T-cell (primary cell): ENCODE measurements at regions not wholly inside any gene's neighbourhood (a gene's known extent, or its start where the extent isn't known, plus 50 kb on each side); places are given as distances from the start of the nearest gene placed in this dataset.
A peak's percentile ranks its signal among the peaks of the same experiment; 100 is the strongest.

Experiments
- ATAC-seq, 4 experiments: fragments of 200-7000 bp in 3 of 4; fragments of 150-1000 bp in 1 of 4; cut with Tn5 transposase; replicated peaks in 1 of 4; 1 replicate in 3 of 4; 2 replicates in 1 of 4; pipeline ENCODE4 v1.10.0; 2021; ENCODE audit warnings: moderate library complexity in 3 of 4, mild to moderate bottlenecking in 2 of 4, moderate number of reproducible peaks in 1 of 4
- CTCF ChIA-PET, 2 donors: fragments of 300-600 bp; sonication (Branson Sonifier 250); formaldehyde crosslinking; loops; one replicate each; lab custom pipeline; 2022; ENCODE audit warnings: antibody characterized with exemption in 2 of 2; lab: Charles Lee
- POLR2A ChIA-PET, 2 donors: fragments of 300-600 bp; sonication (Branson Sonifier 250); formaldehyde crosslinking; loops; one replicate each; lab custom pipeline; 2022; ENCODE audit warnings: antibody characterized with exemption in 2 of 2; lab: Charles Lee
- DNase-seq, 35 experiments: peaks; one replicate each; pipeline versions ENCODE4 v3.0.0 to v3.0.0-alpha.2; 2013 to 2023
- H3K27ac ChIP-seq: one replicate; pipeline ENCODE4 v1.5.1; 2013; ENCODE audit warnings: low read length
- H3K27me3 ChIP-seq, 2 experiments: replicated peaks in 1 of 2; 1 replicate in 1 of 2; 2 replicates in 1 of 2; pipeline versions ENCODE4 v1.6.1 to v1.7.0; 2013; ENCODE audit warnings: low read length in 1 of 2, mixed read lengths in 1 of 2; ENCODE audit not compliant: control insufficient read depth in 2 of 2, insufficient read depth in 2 of 2; ENCODE audit errors: extremely low read depth in 1 of 2
- H3K36me3 ChIP-seq, 2 donors: 1 replicate in 1 of 2; 2 replicates in 1 of 2; pipeline versions ENCODE4 v1.6.1 to v1.7.0; 2013; ENCODE audit warnings: low read length in 1 of 2; ENCODE audit not compliant: control insufficient read depth in 2 of 2, insufficient read depth in 1 of 2; ENCODE audit errors: extremely low read depth in 1 of 2
- H3K4me1 ChIP-seq, 2 experiments: 1 replicate in 1 of 2; 2 replicates in 1 of 2; pipeline versions ENCODE4 v1.6.1 to v1.7.0; 2013; ENCODE audit warnings: low read length in 2 of 2, mixed read lengths in 1 of 2; ENCODE audit not compliant: insufficient read depth in 2 of 2, control insufficient read depth in 1 of 2; ENCODE audit errors: extremely low read depth in 1 of 2
- H3K4me3 ChIP-seq, 2 donors: 1 replicate in 1 of 2; 2 replicates in 1 of 2; pipeline versions ENCODE4 v1.5.1 to v1.7.0; 2013; ENCODE audit warnings: mild to moderate bottlenecking in 2 of 2, low read length in 1 of 2, moderate library complexity in 1 of 2; ENCODE audit not compliant: control insufficient read depth in 1 of 2; ENCODE audit errors: extremely low read depth in 1 of 2
- H3K9me3 ChIP-seq: 2 replicates; pipeline ENCODE4 v1.7.0; 2013
- H3K27ac Mint-ChIP-seq, 2 donors: one replicate each; pipeline ENCODE4 v1.8.0; 2020 to 2021; ENCODE audit warnings: mild to moderate bottlenecking in 2 of 2, mixed read lengths in 2 of 2
- H3K27me3 Mint-ChIP-seq, 2 donors: one replicate each; pipeline ENCODE4 v1.8.0; 2021 to 2022; ENCODE audit warnings: mixed read lengths in 2 of 2
- H3K36me3 Mint-ChIP-seq: one replicate; pipeline ENCODE4 v1.8.0; 2021; ENCODE audit warnings: mixed read lengths
- H3K4me1 Mint-ChIP-seq, 3 donors: one replicate each; pipeline ENCODE4 v1.8.0; 2020 to 2022; ENCODE audit warnings: mixed read lengths in 3 of 3, mild to moderate bottlenecking in 1 of 3
- H3K4me3 Mint-ChIP-seq, 3 donors: one replicate each; pipeline ENCODE4 v1.8.0; 2020 to 2022; ENCODE audit warnings: mild to moderate bottlenecking in 3 of 3, mixed read lengths in 3 of 3, moderate library complexity in 3 of 3
- H3K9me3 Mint-ChIP-seq, 3 donors: one replicate each; pipeline ENCODE4 v1.8.0; 2020 to 2022; ENCODE audit warnings: mixed read lengths in 3 of 3
- WGBS: methylation state at CpG from one replicate; pipeline ENCODE4 v1.1.5; 2013; ENCODE audit warnings: missing lambda C conversion rate; ENCODE audit not compliant: insufficient coverage; 5-methylcytosine and 5-hydroxymethylcytosine counted together

DNA sequence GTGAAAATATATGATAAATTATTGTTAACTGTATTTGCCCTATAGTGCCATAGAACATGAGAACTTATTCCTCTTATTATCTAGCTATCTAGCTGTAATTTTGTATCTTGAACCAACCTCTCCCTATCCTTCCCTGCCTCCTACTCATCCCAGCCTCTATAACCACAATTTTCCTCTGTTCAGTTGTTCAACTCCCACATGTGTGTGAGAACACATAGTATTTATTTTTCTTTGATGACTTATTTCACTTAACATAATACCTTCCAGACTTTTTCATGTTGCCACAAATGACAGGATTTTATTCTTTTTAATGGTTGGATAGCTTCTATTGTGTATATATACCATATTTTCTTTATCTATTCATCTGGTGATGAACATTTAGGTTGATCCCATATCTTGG lies 85.4 kb upstream of the SUCLG2 start:
- Mint-ChIP-seq H3K27me3 (no peaks in the 10 kb centered on the region), H3K27ac (peak overlapping the region; percentile 90 to 99), H3K9me3 (peaks cover 3 to 17% (median 12%) of the 10 kb centered on the region in 3 donors), H3K36me3 (peaks cover 2% of the 10 kb centered on the region), H3K4me3 (no peak overlapping the region), H3K4me1 (peaks cover 64 to 72% (median 66%) of the 10 kb centered on the region in 3 donors)
- no peak for ATAC-seq
- Histone ChIP-seq H3K4me3 (no peak overlapping the region), H3K27ac (peak overlapping the region; percentile 60), H3K9me3 (peaks cover 6% of the 10 kb centered on the region), H3K4me1 (peaks cover 31% of the 10 kb centered on the region in 2 experiments), H3K36me3 (no peaks in the 10 kb centered on the region), H3K27me3 (no peaks in the 10 kb centered on the region)
- ChIA-PET POLR2A (interaction anchor here in 1 of 2 donors (1.0 kb wide), 1 partner anchor 85 kb away, joined by 3 read pairs; no protein-coding TSS in a partner anchor), CTCF (no interaction called here)
- DNase-seq = no peak

DNA sequence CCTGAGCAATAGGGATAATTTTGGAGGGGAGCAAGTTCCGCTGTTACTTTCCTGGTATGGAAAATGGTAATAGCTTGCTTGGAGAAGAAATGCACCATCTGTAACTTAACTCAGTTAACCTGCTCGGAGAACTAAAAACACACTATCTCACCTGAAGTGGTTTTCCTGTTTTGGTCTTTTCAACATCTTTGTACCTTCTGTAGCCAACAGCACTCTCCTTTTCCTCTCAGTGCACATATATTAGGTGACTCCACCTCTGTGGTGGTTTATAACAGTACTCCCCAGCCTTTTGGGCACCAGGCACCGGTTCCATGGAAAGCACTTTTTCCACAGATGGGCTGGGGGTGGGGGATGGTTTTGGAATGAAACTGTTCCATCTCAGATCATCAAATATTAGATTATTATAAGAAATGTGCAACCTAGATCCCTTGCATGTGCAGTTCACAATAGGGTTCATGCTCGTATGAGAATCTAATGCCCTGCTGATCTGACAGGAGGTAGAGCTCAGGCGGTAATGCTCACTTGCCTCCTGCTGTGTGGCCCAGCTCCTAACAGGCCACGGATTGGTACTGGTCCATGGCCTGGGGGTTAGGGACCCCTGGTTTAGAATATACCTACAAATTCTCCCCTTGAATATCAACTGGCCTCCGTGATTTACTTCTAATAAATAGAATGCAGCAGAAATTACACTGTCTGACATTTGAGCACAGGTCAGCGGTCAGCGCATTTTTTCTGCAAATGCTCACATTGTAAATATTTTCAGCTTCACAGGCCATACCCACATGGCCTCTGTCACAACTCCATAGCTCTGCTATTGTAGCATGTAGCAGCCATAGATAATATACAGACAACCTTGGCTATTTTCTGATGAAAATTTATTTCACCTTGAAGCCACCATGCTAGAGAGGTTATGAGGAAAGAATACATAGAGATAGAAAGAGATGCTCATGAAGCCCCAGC lies 83.8 kb upstream of the SUCLG2 start:
- Mint-ChIP-seq H3K9me3 (peaks cover 5 to 20% (median 12%) of the 10 kb centered on the region in 3 donors), H3K4me1 (peaks cover 61 to 72% (median 63%) of the 10 kb centered on the region in 3 donors), H3K4me3 (peak overlapping the region; percentile 44 to 73 (median 52)), H3K27ac (peak overlapping the region; percentile 97 to 99), H3K36me3 (peaks cover 6% of the 10 kb centered on the region), H3K27me3 (no peaks in the 10 kb centered on the region)
- ATAC-seq (peak; percentile 91 to 98 (median 95)), DNase-seq (peak in 6 of 35 experiments; percentile 14 to 45 (median 20))
- Histone ChIP-seq H3K9me3 (peaks cover 6% of the 10 kb centered on the region), H3K36me3 (no peaks in the 10 kb centered on the region), H3K27ac (peak overlapping the region; percentile 60), H3K4me3 (no peak overlapping the region), H3K4me1 (peaks cover 31% of the 10 kb centered on the region in 2 experiments), H3K27me3 (no peaks in the 10 kb centered on the region)
- CTCF ChIA-PET = interaction anchor here in 1 of 2 donors (0.6 kb wide), 1 partner anchor 102 kb away, joined by 3 read pairs; no protein-coding TSS in a partner anchor
- POLR2A ChIA-PET = interaction anchor here in 1 of 2 donors (0.6 kb wide), 1 partner anchor 102 kb away, joined by 5 read pairs; no protein-coding TSS in a partner anchor
- WGBS = 54% methylated on average over 5 of the region's 9 CpGs

DNA sequence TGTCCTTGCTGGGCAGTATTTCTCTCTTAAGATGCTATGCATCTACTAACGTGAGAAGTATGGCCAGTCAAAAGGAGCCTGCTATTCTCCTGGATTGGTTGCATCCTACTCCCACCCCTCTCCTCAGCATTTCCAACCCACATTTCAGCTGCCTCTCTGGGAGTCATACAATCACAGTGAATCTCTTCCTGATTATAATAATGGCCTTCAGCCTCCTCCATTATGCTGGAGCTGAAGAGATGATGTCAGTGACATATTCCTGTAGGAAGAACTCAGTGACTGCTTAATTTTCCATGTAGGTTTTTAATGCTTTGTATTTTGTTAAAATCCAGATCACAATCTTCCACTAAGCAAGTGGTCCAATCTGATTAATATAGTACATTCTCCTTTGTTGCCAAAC lies 82.7 kb upstream of the SUCLG2 start:
- POLR2A ChIA-PET = interaction anchor here in 1 of 2 donors (0.5 kb wide), 1 partner anchor 8 kb away, joined by 3 read pairs; no protein-coding TSS in a partner anchor

DNA sequence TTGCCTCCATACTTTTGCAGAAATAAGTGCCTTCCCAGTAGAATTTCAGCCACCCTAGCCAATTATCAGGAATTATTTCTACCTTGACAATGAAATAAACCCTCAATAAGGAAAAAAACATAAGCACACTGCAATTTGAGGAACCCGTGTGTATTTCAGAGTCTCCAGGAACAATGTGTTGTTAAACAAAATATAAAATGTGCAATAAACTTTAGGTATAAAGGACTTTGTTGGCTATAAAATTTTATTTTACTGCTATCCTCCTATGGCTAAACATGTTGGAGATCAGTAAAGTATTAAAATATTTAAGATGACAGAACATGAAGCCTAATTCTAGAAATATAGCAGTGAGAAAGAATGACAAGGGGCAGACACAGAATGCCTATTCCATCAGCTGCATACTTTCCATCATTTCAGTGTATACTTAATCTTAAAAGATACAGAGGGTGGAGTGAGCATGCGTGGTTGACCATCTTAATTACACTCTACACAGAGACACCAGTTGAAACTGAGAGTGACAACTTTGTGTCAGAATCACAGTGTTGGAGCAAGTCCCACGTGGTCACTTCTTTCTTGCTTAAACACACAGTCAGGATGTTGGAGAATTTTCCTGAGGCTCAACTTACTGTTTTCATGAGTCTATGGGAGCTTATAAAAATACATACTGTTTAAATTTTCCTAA lies 79.0 kb upstream of the SUCLG2 start:
- no peak overlapping the region for H3K4me3 Mint-ChIP-seq
- DNase-seq (no peak), ATAC-seq (no peak)
- Histone ChIP-seq H3K27me3 (no peaks in the 10 kb centered on the region), H3K36me3 (no peaks in the 10 kb centered on the region), H3K27ac (no peak overlapping the region), H3K4me3 (no peak overlapping the region), H3K4me1 (peaks cover 21% of the 10 kb centered on the region in 2 experiments), H3K9me3 (no peaks in the 10 kb centered on the region)
- CTCF ChIA-PET = no interaction called here
- peaks cover 3% of the 10 kb centered on the region for H3K36me3 Mint-ChIP-seq
- no peaks in the 10 kb centered on the region for H3K27me3 Mint-ChIP-seq
- no CpG with 5 or more reads among the region's 3 CpGs for WGBS
- H3K4me1 Mint-ChIP-seq = peaks cover 31 to 34% (median 32%) of the 10 kb centered on the region in 3 donors
- no peak overlapping the region for H3K27ac Mint-ChIP-seq
- peaks cover 3 to 4% (median 3%) of the 10 kb centered on the region in 3 donors for H3K9me3 Mint-ChIP-seq
- POLR2A ChIA-PET = no interaction called here

More for the DNA sequence above, 82.7 kb upstream of the SUCLG2 start:
- peak overlapping the region; percentile 97 to 99 for H3K27ac Mint-ChIP-seq
- DNase-seq (no peak), ATAC-seq (no peak)
- H3K4me1 Mint-ChIP-seq = peaks cover 59 to 65% (median 60%) of the 10 kb centered on the region in 3 donors
- no peak overlapping the region for H3K4me3 ChIP-seq
- H3K36me3 Mint-ChIP-seq = peaks cover 6% of the 10 kb centered on the region
- WGBS = 83% methylated on average over 1 of the region's 1 CpG
- peaks cover 31% of the 10 kb centered on the region in 2 experiments for H3K4me1 ChIP-seq
- H3K4me3 Mint-ChIP-seq = peak overlapping the region in 1 of 3 donors; percentile 73
- CTCF ChIA-PET = no interaction called here
- no peaks in the 10 kb centered on the region for H3K36me3 ChIP-seq
- peak overlapping the region; percentile 60 for H3K27ac ChIP-seq
- H3K27me3 ChIP-seq = no peaks in the 10 kb centered on the region
- H3K27me3 Mint-ChIP-seq = no peaks in the 10 kb centered on the region
- peaks cover 3 to 14% (median 8%) of the 10 kb centered on the region in 3 donors for H3K9me3 Mint-ChIP-seq
- peaks cover 5% of the 10 kb centered on the region for H3K9me3 ChIP-seq

DNA sequence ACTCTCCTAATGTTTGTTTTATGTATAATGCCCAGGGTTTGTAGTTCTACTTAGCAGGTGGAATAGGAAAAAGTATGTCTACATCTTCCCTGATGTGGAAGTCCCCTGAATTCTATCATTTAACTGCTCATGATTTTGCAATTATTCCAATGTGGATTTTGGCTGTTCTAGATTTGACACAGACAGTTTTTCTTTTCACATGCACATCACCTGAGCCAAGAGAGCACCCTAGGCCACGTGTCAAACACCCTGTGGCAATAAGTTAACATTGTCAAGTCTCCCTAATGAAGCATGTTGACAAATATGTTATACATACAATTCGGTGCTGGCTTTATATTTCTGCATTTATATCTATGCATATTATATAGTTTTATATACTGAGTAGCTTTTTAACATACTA lies 70.0 kb upstream of the SUCLG2 start:
- CTCF ChIA-PET = no interaction called here
- H3K4me3 ChIP-seq = no peak overlapping the region
- POLR2A ChIA-PET = no interaction called here
- no peaks in the 10 kb centered on the region for H3K9me3 ChIP-seq
- H3K27ac ChIP-seq = no peak overlapping the region
- H3K36me3 ChIP-seq = no peaks in the 10 kb centered on the region
- Mint-ChIP-seq H3K36me3 (peaks cover 21% of the 10 kb centered on the region), H3K9me3 (peaks cover 6 to 10% (median 7%) of the 10 kb centered on the region in 3 donors), H3K4me1 (peaks cover 0 to 20% (median 5%) of the 10 kb centered on the region in 3 donors), H3K27ac (no peak overlapping the region), H3K4me3 (no peak overlapping the region), H3K27me3 (no peaks in the 10 kb centered on the region)
- no peak for ATAC-seq
- no peaks in the 10 kb centered on the region for H3K27me3 ChIP-seq
- no peak for DNase-seq
- no peaks in the 10 kb centered on the region for H3K4me1 ChIP-seq
- WGBS = no CpG with 5 or more reads among the region's 2 CpGs

DNA sequence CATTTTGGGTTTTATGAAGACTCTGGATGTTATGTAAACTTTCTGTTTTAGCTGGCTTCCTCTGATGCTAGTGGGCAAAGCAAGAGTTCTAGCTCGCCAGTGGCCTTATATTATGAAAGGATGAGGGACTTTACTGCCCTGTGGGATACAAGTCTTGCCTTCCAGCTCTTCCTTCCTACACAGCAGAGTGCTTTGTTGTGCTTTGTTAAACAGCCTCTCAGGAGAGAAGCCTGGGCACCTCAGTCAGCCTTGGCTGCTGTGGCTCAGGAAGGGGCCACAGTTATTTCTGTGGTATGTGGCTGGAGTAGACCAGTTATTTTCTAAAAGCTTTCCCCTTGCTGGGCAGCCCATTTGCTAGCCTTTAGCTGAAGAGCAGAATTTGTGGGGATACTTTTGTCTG lies 69.5 kb upstream of the SUCLG2 start:
- H3K27me3 ChIP-seq = no peaks in the 10 kb centered on the region
- no peaks in the 10 kb centered on the region for H3K27me3 Mint-ChIP-seq

More for the DNA sequence above, 69.5 kb upstream of the SUCLG2 start:
- Histone ChIP-seq H3K9me3 (no peaks in the 10 kb centered on the region), H3K4me3 (no peak overlapping the region), H3K27ac (no peak overlapping the region), H3K4me1 (no peaks in the 10 kb centered on the region), H3K36me3 (no peaks in the 10 kb centered on the region)
- H3K9me3 Mint-ChIP-seq = peaks cover 6 to 10% (median 7%) of the 10 kb centered on the region in 3 donors
- DNase-seq (no peak), ATAC-seq (no peak)
- no CpG with 5 or more reads among the region's 1 CpG for WGBS
- peaks cover 21% of the 10 kb centered on the region for H3K36me3 Mint-ChIP-seq
- H3K27ac Mint-ChIP-seq = no peak overlapping the region
- CTCF ChIA-PET = interaction anchor here in 1 of 2 donors (0.6 kb wide), 1 partner anchor 88 kb away, joined by 4 read pairs; no protein-coding TSS in a partner anchor
- POLR2A ChIA-PET = no interaction called here
- peaks cover 0 to 20% (median 5%) of the 10 kb centered on the region in 3 donors for H3K4me1 Mint-ChIP-seq
- H3K4me3 Mint-ChIP-seq = no peak overlapping the region
